MM.1S (cell line): ENCODE measurements at regions not wholly inside any gene's neighbourhood (a gene's known extent, or its start where the extent isn't known, plus 50 kb on each side); places are given as distances from the start of the nearest gene placed in this dataset.

ENCODE experiments used
- DNase-seq: peaks from one replicate; pipeline ENCODE4 v3.0.0-alpha.2; 2015
- H2AFZ ChIP-seq: fragments of 300-600 bp; sonication (generic); 2 replicates; pipeline ENCODE4 v1.6.0; 2016; ENCODE audit warnings: antibody characterized with exemption, low read length
- H3F3A ChIP-seq: fragments of 300-600 bp; sonication (generic); 2 replicates; pipeline ENCODE4 v1.6.1; 2016; ENCODE audit warnings: mild to moderate bottlenecking, antibody characterized with exemption, low read length, moderate library complexity, mixed read lengths; ENCODE audit not compliant: insufficient read depth
- H3K27ac ChIP-seq: fragments of 300-600 bp; sonication (generic); 2 replicates; pipeline ENCODE4 v1.5.1; 2016; ENCODE audit warnings: mild to moderate bottlenecking, low read length
- H3K27me3 ChIP-seq: fragments of 300-600 bp; sonication (generic); replicated peaks from 2 replicates; pipeline ENCODE4 v1.6.0; 2016; ENCODE audit warnings: low read length; ENCODE audit not compliant: insufficient read depth
- H3K36me3 ChIP-seq: fragments of 300-600 bp; sonication (generic); replicated peaks from 2 replicates; pipeline ENCODE4 v1.6.1; 2016; ENCODE audit warnings: mild to moderate bottlenecking, low read length, mixed read lengths; ENCODE audit not compliant: insufficient read depth
- H3K4me1 ChIP-seq: fragments of 300-600 bp; sonication (generic); 2 replicates; pipeline ENCODE4 v1.6.1; 2016; ENCODE audit warnings: low read length, mixed read lengths
- H3K4me2 ChIP-seq: fragments of 300-600 bp; sonication (generic); 2 replicates; pipeline ENCODE4 v1.6.0; 2016; ENCODE audit warnings: low read depth, low read length
- H3K4me3 ChIP-seq: fragments of 300-600 bp; sonication (generic); 2 replicates; pipeline ENCODE4 v1.5.1; 2016; ENCODE audit warnings: low read length, mixed read lengths
- H3K79me2 ChIP-seq: fragments of 300-600 bp; sonication (generic); 2 replicates; pipeline ENCODE4 v1.6.1; 2016; ENCODE audit warnings: mixed run types, low read length, mixed read lengths
- H3K9ac ChIP-seq: fragments of 300-600 bp; sonication (generic); 2 replicates; pipeline ENCODE4 v1.6.1; 2016; ENCODE audit warnings: low read length, mixed read lengths
- H3K9me2 ChIP-seq: fragments of 300-600 bp; sonication (generic); replicated peaks from 2 replicates; pipeline ENCODE4 v1.6.1; 2016; ENCODE audit warnings: mild to moderate bottlenecking, low read length, mixed read lengths; ENCODE audit not compliant: insufficient read depth
- H3K9me3 ChIP-seq: fragments of 300-600 bp; sonication (generic); replicated peaks from 2 replicates; pipeline ENCODE4 v1.6.1; 2016; ENCODE audit warnings: mild to moderate bottlenecking, low read length, mixed read lengths; ENCODE audit not compliant: insufficient read depth
- H4K20me1 ChIP-seq: fragments of 300-600 bp; sonication (generic); 2 replicates; pipeline ENCODE4 v1.6.1; 2016; ENCODE audit warnings: mild to moderate bottlenecking, low read length, moderate library complexity, mixed read lengths; ENCODE audit not compliant: insufficient read depth
- CTCF ChIP-seq: fragments of 300-600 bp; sonication (generic); IDR thresholded peaks from 2 replicates; pipeline ENCODE4 v1.5.1; 2016; ENCODE audit warnings: antibody characterized with exemption, low read length, mixed read lengths
- EZH2 ChIP-seq: fragments of 300-600 bp; sonication (generic); optimal IDR thresholded peaks from 2 replicates; pipeline ENCODE3; 2017; ENCODE audit warnings: low read depth, mild to moderate bottlenecking, antibody characterized with exemption, low read length, mixed read lengths
- EZH2phosphoT487 ChIP-seq: fragments of 300-600 bp; sonication (generic); IDR thresholded peaks from 2 replicates; pipeline ENCODE4 v1.6.1; 2018; ENCODE audit warnings: antibody characterized with exemption, low read length

GRCh38 chr7:156191090-156191489 lies 378.8 kb upstream of the SHH start:
- TF ChIP-seq EZH2phosphoT487, result no peak
- no peak for TF ChIP-seq CTCF
- no peak for TF ChIP-seq EZH2
- no peaks in the 10 kb centered on the region for H3K79me2 ChIP-seq
- H3K4me2 ChIP-seq, result no peak overlapping the region

GRCh38 chr7:156185076-156185475 lies 372.8 kb upstream of the SHH start:
- H3K9me2 ChIP-seq, result no peaks in the 10 kb centered on the region

More at GRCh38 chr7:156191090-156191489, 378.8 kb upstream of the SHH start:
- no peaks in the 10 kb centered on the region for H3K9me2 ChIP-seq
- H3K4me1 ChIP-seq, result no peaks in the 10 kb centered on the region
- no peaks in the 10 kb centered on the region for H3F3A ChIP-seq
- H4K20me1 ChIP-seq, result no peaks in the 10 kb centered on the region
- H3K9ac ChIP-seq, result no peak overlapping the region
- H3K27ac ChIP-seq, result no peak overlapping the region
- H3K27me3 ChIP-seq, result peaks cover 18% of the 10 kb centered on the region
- H3K9me3 ChIP-seq, result no peaks in the 10 kb centered on the region
- no peak overlapping the region for H2AFZ ChIP-seq
- no peak overlapping the region for H3K4me3 ChIP-seq
- DNase-seq, result no peak
- H3K36me3 ChIP-seq, result no peaks in the 10 kb centered on the region

GRCh38 chr7:156184164-156184563 lies 371.9 kb upstream of the SHH start:
- H3K4me1 ChIP-seq, result no peaks in the 10 kb centered on the region
- H3F3A ChIP-seq, result no peaks in the 10 kb centered on the region
- no peak overlapping the region for H2AFZ ChIP-seq
- H3K4me3 ChIP-seq, result no peak overlapping the region
- no peaks in the 10 kb centered on the region for H3K9me2 ChIP-seq
- no peaks in the 10 kb centered on the region for H4K20me1 ChIP-seq
- H3K36me3 ChIP-seq, result no peaks in the 10 kb centered on the region
- DNase-seq, result no peak
- H3K79me2 ChIP-seq, result no peaks in the 10 kb centered on the region
- peaks cover 21% of the 10 kb centered on the region for H3K27me3 ChIP-seq
- H3K9me3 ChIP-seq, result no peaks in the 10 kb centered on the region
- TF ChIP-seq CTCF, result no peak
- no peak for TF ChIP-seq EZH2
- no peak for TF ChIP-seq EZH2phosphoT487
- no peak overlapping the region for H3K27ac ChIP-seq
- H3K4me2 ChIP-seq, result no peak overlapping the region
- H3K9ac ChIP-seq, result no peak overlapping the region

More at GRCh38 chr7:156185076-156185475, 372.8 kb upstream of the SHH start:
- TF ChIP-seq CTCF (no peak), EZH2phosphoT487 (no peak), EZH2 (no peak)
- peaks cover 13% of the 10 kb centered on the region for H3K27me3 ChIP-seq
- no peaks in the 10 kb centered on the region for H3K79me2 ChIP-seq
- H3K4me3 ChIP-seq, result no peak overlapping the region
- H3F3A ChIP-seq, result no peaks in the 10 kb centered on the region
- DNase-seq, result no peak
- H3K4me2 ChIP-seq, result no peak overlapping the region
- H3K36me3 ChIP-seq, result no peaks in the 10 kb centered on the region
- no peak overlapping the region for H3K9ac ChIP-seq
- no peak overlapping the region for H2AFZ ChIP-seq
- H4K20me1 ChIP-seq, result no peaks in the 10 kb centered on the region
- no peak overlapping the region for H3K27ac ChIP-seq
- H3K9me3 ChIP-seq, result no peaks in the 10 kb centered on the region
- no peaks in the 10 kb centered on the region for H3K4me1 ChIP-seq
